IPS DF 6.9 (cell line): ENCODE measurements at regions not wholly inside any gene's neighbourhood (a gene's known extent, or its start where the extent isn't known, plus 50 kb on each side); places are given as distances from the start of the nearest gene placed in this dataset.

Source experiments
- DNase-seq: peaks from one replicate; pipeline ENCODE4 v3.0.0-alpha.2; 2013; ENCODE audit warnings: low read depth, low spot score
- H3K27ac ChIP-seq: one replicate; pipeline ENCODE4 v1.5.1; 2013; ENCODE audit warnings: low read length, control low read depth
- H3K27me3 ChIP-seq: 2 replicates; pipeline ENCODE4 v1.6.1; 2013; ENCODE audit warnings: mild to moderate bottlenecking, low read length; ENCODE audit not compliant: control insufficient read depth, insufficient read depth
- H3K36me3 ChIP-seq: 2 replicates; pipeline ENCODE4 v1.6.1; 2013; ENCODE audit warnings: low read length; ENCODE audit not compliant: control insufficient read depth, insufficient read depth
- H3K4me1 ChIP-seq: 2 replicates; pipeline ENCODE4 v1.6.1; 2013; ENCODE audit warnings: low read length; ENCODE audit not compliant: control insufficient read depth, insufficient read depth
- H3K4me3 ChIP-seq: 2 replicates; pipeline ENCODE4 v1.5.1; 2013; ENCODE audit warnings: mild to moderate bottlenecking, low read length
- H3K9me3 ChIP-seq: 2 replicates; pipeline ENCODE4 v1.6.1; 2013; ENCODE audit warnings: low read length, inconsistent platforms; ENCODE audit not compliant: control insufficient read depth, insufficient read depth
- WGBS: extraction: QIAGEN DNeasy Blood & Tissue Kit; methylation state at CpG from one replicate; pipeline ENCODE4 v1.1.7; 2013; ENCODE audit warnings: mixed read lengths, missing lambda C conversion rate; ENCODE audit not compliant: insufficient read length, insufficient coverage; 5-methylcytosine and 5-hydroxymethylcytosine counted together

DNA sequence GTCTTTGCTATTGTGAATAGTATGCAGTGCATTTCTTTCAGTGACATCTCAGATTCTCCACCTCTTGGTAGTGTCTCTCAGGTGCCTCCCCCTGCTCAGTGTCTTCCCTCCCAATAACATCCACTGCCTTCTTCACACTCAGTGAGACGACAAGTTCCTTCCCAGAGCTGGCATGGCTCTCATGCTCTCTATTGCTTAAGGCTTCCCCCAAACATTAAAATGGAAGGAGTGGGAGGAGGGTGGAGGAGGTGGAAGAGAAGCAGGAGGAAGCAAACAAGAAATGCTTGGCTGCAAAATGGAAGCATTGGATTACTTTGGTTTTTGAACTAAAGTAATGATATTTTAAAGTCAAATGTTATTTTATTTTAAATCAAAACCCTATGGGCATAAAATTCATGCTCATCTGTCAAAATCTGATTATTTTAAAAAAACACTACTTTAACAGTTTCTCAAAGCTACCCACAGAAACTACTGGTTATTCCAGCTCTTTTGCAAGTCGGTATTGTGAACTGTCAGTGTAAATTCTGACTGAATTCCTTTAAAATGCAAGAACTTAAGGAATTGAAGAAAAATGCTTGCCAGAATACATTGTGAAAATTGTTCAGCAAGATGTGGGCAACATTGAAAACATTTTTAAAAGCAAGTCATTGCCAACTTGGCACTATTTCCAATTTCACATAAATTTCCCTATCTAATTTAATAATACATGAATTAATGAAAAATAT, 727.6 kb upstream of the ARGLU1 start:
- H3K4me3 ChIP-seq, result no peak overlapping the region
- H3K36me3 ChIP-seq, result no peaks in the 10 kb centered on the region
- no peaks in the 10 kb centered on the region for H3K9me3 ChIP-seq
- WGBS, result no CpG with 5 or more reads among the region's 2 CpGs
- H3K4me1 ChIP-seq, result no peaks in the 10 kb centered on the region
- DNase-seq, result no peak
- no peak overlapping the region for H3K27ac ChIP-seq
- H3K27me3 ChIP-seq, result no peaks in the 10 kb centered on the region

DNA sequence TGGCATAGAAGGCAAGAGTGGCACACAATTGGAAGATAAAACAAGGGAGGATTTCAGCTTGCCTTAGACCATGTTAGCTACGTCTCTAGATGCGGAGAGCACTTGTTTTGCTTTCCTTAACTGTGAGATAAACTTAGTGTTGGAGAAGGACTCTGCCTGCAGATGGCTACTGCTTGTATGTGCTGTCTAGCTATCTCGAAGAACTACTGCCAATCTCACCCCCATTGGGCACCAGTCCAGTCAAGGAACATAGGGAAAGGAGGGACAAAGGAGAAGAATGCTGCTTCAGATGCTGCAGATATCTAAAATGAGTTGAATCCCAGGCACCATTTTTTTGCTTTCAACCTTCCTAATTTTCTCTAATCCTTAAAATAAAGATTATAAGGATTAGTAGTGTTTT, 726.0 kb upstream of the ARGLU1 start:
- Histone ChIP-seq H3K36me3 (no peaks in the 10 kb centered on the region), H3K27ac (no peak overlapping the region), H3K4me3 (no peak overlapping the region), H3K27me3 (no peaks in the 10 kb centered on the region), H3K4me1 (no peaks in the 10 kb centered on the region), H3K9me3 (no peaks in the 10 kb centered on the region)
- no CpG with 5 or more reads among the region's 3 CpGs for WGBS
- DNase-seq, result no peak

GRCh38 chr13:107291875-107292274, 723.9 kb upstream of the ARGLU1 start:
- Histone ChIP-seq H3K27me3 (no peaks in the 10 kb centered on the region), H3K4me1 (no peaks in the 10 kb centered on the region), H3K4me3 (no peak overlapping the region), H3K36me3 (no peaks in the 10 kb centered on the region), H3K9me3 (no peaks in the 10 kb centered on the region), H3K27ac (no peak overlapping the region)
- DNase-seq, result no peak

GRCh38 chr13:107289540-107289939, 721.6 kb upstream of the ARGLU1 start:
- no CpG with 5 or more reads among the region's 5 CpGs for WGBS
- no peak for DNase-seq
- H3K9me3 ChIP-seq, result no peaks in the 10 kb centered on the region
- H3K36me3 ChIP-seq, result no peaks in the 10 kb centered on the region
- H3K27ac ChIP-seq, result no peak overlapping the region
- H3K4me3 ChIP-seq, result no peak overlapping the region
- H3K4me1 ChIP-seq, result no peaks in the 10 kb centered on the region
- no peaks in the 10 kb centered on the region for H3K27me3 ChIP-seq

DNA sequence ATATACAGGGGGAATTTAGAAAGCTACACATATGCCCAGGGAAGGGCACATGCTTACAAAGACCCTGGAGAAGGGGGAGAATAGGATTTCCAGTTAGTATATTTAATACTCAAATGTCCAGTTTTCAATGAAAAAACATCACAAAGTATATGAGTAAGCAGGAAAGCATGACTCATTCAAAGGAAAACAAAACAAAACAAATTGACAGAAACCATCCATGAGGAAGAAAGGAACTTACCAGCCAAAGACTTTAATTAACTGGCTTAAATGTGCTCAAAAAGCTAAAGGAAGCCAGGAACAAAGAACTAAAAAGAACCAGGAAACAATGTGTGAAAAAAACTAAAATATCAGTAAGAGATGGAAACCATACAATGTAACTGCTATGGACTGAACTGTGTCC, 716.2 kb upstream of the ARGLU1 start:
- H3K4me3 ChIP-seq, result no peak overlapping the region
- no peaks in the 10 kb centered on the region for H3K36me3 ChIP-seq
- no peak overlapping the region for H3K27ac ChIP-seq
- H3K27me3 ChIP-seq, result no peaks in the 10 kb centered on the region
- H3K4me1 ChIP-seq, result no peaks in the 10 kb centered on the region
- no peak for DNase-seq
- H3K9me3 ChIP-seq, result no peaks in the 10 kb centered on the region

GRCh38 chr13:107277911-107278310, 710.0 kb upstream of the ARGLU1 start:
- no CpG with 5 or more reads among the region's 6 CpGs for WGBS
- Histone ChIP-seq H3K4me3 (no peak overlapping the region), H3K9me3 (no peaks in the 10 kb centered on the region), H3K27ac (no peak overlapping the region), H3K27me3 (no peaks in the 10 kb centered on the region), H3K4me1 (no peaks in the 10 kb centered on the region), H3K36me3 (no peaks in the 10 kb centered on the region)
- no peak for DNase-seq

- DNase-seq, result no peak
- Histone ChIP-seq H3K4me1 (no peaks in the 10 kb centered on the region), H3K27me3 (no peaks in the 10 kb centered on the region), H3K9me3 (no peaks in the 10 kb centered on the region), H3K4me3 (no peak overlapping the region), H3K36me3 (no peaks in the 10 kb centered on the region), H3K27ac (no peak overlapping the region)
- 100% methylated on average over 1 of the region's 2 CpGs for WGBS
Measured at GRCh38 chr13:107276936-107277335, 709.0 kb upstream of the ARGLU1 start.

DNA sequence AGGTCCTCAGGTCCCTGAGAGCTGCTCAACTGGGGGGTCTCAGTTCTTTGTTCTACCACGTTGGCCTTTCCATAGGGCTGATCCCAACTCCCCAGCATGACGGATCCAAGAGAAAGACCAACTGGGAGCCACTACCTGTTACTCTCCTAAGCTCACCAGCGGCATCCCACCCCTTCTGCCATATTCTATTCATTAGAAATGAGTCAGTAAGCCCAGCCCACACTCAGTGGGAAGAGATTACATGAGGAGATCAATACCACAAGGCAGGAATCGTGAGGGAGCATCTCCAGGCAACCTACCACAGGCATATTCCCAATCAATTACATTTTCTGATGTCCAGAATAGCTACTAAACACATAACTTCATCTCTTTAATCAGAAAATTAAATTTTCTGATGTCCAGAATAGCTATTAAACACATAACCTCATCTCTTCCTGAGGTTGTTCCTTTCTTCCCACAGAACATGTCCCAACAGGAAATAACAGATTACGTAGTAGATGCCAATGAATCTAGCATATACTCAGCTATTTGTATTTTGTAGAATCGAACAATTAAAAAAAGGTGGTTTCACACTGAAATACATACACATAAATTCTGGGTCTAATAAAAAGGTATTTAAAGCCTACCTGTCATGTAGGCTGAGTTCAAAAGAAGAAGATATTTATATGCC, 708.1 kb upstream of the ARGLU1 start:
- no peak overlapping the region for H3K27ac ChIP-seq
- WGBS, result no CpG with 5 or more reads among the region's 6 CpGs
- no peaks in the 10 kb centered on the region for H3K4me1 ChIP-seq

GRCh38 chr13:107275312-107275711, 707.4 kb upstream of the ARGLU1 start:
- H3K4me3 ChIP-seq, result no peak overlapping the region
- H3K36me3 ChIP-seq, result no peaks in the 10 kb centered on the region
- no peak for DNase-seq
- H3K4me1 ChIP-seq, result no peaks in the 10 kb centered on the region
- no peaks in the 10 kb centered on the region for H3K27me3 ChIP-seq
- H3K27ac ChIP-seq, result no peak overlapping the region
- H3K9me3 ChIP-seq, result no peaks in the 10 kb centered on the region
- no CpG with 5 or more reads among the region's 4 CpGs for WGBS

More for the DNA sequence above, 708.1 kb upstream of the ARGLU1 start:
- H3K9me3 ChIP-seq, result no peaks in the 10 kb centered on the region
- H3K27me3 ChIP-seq, result no peaks in the 10 kb centered on the region
- DNase-seq, result no peak
- H3K4me3 ChIP-seq, result no peak overlapping the region
- H3K36me3 ChIP-seq, result no peaks in the 10 kb centered on the region

DNA sequence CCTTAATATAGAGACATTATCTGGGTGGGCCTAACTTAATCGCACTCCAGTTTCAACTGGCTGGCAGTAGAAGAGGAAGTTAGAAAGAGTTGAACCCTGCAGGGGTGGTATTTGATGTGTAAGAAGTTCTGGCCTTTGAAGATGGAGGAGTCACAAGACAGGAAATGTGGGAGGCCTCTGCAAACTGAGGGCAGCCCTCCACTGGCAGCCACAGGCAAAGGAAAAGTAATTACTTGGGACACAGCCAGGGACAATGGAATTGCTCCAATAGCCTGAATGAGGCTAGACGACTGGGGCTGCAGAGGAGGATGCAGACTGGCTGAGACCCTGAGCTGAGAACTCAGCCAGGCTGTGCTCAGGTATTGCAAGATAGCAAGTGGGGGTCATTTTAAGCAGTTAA, 703.3 kb upstream of the ARGLU1 start:
- Histone ChIP-seq H3K4me3 (no peak overlapping the region), H3K36me3 (no peaks in the 10 kb centered on the region), H3K27me3 (no peaks in the 10 kb centered on the region), H3K9me3 (no peaks in the 10 kb centered on the region), H3K27ac (no peak overlapping the region), H3K4me1 (no peaks in the 10 kb centered on the region)
- no CpG with 5 or more reads among the region's 2 CpGs for WGBS
- peak; percentile 33 for DNase-seq

DNA sequence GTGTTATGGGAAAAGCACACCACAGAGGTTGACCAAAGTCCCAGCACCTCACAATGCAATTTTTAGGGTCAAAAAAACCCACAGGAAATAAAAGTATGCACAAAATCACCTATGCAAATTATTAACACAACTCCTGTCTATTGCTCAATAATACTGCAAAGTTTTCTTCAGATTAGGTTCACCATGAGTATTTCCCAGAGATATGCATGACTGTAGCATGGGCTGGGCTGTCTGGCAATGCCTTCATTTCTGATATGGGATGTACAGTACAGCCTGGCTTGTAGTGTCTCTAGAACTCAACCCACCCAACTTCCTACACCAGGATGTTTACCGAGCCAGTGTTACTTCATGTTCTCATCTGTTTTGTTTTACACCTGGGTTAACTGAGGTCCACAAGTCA, 698.7 kb upstream of the ARGLU1 start:
- Histone ChIP-seq H3K27me3 (no peaks in the 10 kb centered on the region), H3K9me3 (no peaks in the 10 kb centered on the region), H3K36me3 (no peaks in the 10 kb centered on the region), H3K4me1 (no peaks in the 10 kb centered on the region), H3K4me3 (no peak overlapping the region), H3K27ac (no peak overlapping the region)
- DNase-seq, result no peak
- no CpG with 5 or more reads among the region's 1 CpG for WGBS
